Esophagus (tissue), 2 donors: ENCODE measurements at regions not wholly inside any gene's neighbourhood (a gene's known extent, or its start where the extent isn't known, plus 50 kb on each side); places are given as distances from the start of the nearest gene placed in this dataset.

Experiments used
- H3K27ac ChIP-seq, 2 donors: one replicate each; pipeline ENCODE4 v1.5.1; 2013; ENCODE audit warnings: low read depth in 2 of 2, mild to moderate bottlenecking in 2 of 2, inconsistent platforms in 1 of 2, low read length in 1 of 2, moderate library complexity in 1 of 2
- H3K27me3 ChIP-seq, 2 donors: one replicate each; pipeline ENCODE4 v1.6.1; 2013; ENCODE audit warnings: low read length in 2 of 2, control low read depth in 1 of 2, mild to moderate bottlenecking in 1 of 2; ENCODE audit not compliant: insufficient read depth in 2 of 2, control insufficient read depth in 1 of 2
- H3K36me3 ChIP-seq, 2 donors: one replicate each; pipeline ENCODE4 v1.6.1; 2013; ENCODE audit warnings: low read length in 1 of 2; ENCODE audit not compliant: control insufficient read depth in 2 of 2, insufficient read depth in 2 of 2
- H3K4me1 ChIP-seq, 2 donors: one replicate each; pipeline ENCODE4 v1.6.1; 2013; ENCODE audit warnings: low read length in 1 of 2; ENCODE audit not compliant: control insufficient read depth in 2 of 2, insufficient read depth in 2 of 2
- H3K4me3 ChIP-seq, 2 donors: one replicate each; pipeline ENCODE4 v1.5.1; 2013; ENCODE audit warnings: low read length in 2 of 2, mild to moderate bottlenecking in 2 of 2, low read depth in 1 of 2, moderate library complexity in 1 of 2
- H3K9me3 ChIP-seq, 2 donors: one replicate each; pipeline ENCODE4 v1.6.1; 2013; ENCODE audit warnings: mild to moderate bottlenecking in 2 of 2, low read depth in 1 of 2, low read length in 1 of 2, moderate library complexity in 1 of 2; ENCODE audit not compliant: control insufficient read depth in 2 of 2, insufficient read depth in 1 of 2
- WGBS, 2 donors: extraction: QIAGEN DNeasy Blood & Tissue Kit; methylation state at CpG; one replicate each; pipeline ENCODE4 v1.1.7; 2013; 5-methylcytosine and 5-hydroxymethylcytosine counted together
- donor health status: healthy with polysubstance abuse.
- donor health status: Bipolar disorder and iron deficiency.

DNA sequence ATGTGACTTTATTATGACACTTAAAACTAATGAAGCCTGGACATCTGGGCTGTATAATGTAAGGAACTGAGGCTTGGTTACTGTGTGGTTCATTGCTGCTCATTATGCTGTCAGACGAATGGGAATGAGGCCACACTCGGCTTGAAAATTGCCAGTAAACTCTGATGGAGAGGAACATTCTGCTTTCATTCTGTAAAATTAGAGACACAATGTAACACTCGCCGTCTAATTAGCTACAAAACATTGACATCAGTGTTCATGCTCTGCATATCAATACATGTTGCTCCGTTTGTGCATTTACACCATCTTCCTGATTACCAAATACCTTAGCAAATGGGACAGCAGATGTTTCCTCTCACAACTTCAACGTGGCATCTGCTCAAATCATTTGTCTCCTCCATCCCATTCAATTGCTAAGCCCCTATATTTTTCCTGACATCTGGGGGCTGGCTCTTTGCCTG lies 133.0 kb downstream of the SLC28A3 start:
- Histone ChIP-seq H3K4me3 (no peak overlapping the region), H3K27me3 (no peaks in the 10 kb centered on the region), H3K4me1 (no peaks in the 10 kb centered on the region), H3K36me3 (no peaks in the 10 kb centered on the region), H3K27ac (no peak overlapping the region), H3K9me3 (no peaks in the 10 kb centered on the region)
- 54 to 59% methylated on average over 6 of the region's 6 CpGs for WGBS, 2 donors

DNA sequence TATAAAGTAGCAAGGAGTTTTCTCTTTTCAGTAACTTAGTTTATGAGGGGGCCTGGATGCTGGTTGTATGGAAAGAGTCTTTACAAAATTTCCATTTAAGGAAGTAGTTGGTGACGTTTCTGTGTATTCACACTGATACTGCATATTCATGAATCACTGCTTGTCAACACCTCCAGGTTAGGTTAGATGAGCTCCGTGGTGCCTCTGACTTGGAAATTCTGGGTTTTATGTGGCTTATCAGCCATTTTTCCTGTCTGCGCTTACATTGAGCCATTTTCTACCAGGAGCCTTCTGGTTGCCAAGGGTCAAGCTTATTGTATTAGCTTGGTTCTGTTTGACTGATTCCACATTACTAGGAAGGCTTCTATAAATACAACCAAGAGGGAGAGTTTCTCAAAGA lies 128.3 kb downstream of the SLC28A3 start:
- Histone ChIP-seq H3K27ac (no peak overlapping the region), H3K36me3 (no peaks in the 10 kb centered on the region), H3K9me3 (no peaks in the 10 kb centered on the region), H3K4me3 (no peak overlapping the region), H3K4me1 (no peaks in the 10 kb centered on the region), H3K27me3 (no peaks in the 10 kb centered on the region)
- 73 to 77% methylated on average over 3 of the region's 3 CpGs for WGBS, 2 donors

DNA sequence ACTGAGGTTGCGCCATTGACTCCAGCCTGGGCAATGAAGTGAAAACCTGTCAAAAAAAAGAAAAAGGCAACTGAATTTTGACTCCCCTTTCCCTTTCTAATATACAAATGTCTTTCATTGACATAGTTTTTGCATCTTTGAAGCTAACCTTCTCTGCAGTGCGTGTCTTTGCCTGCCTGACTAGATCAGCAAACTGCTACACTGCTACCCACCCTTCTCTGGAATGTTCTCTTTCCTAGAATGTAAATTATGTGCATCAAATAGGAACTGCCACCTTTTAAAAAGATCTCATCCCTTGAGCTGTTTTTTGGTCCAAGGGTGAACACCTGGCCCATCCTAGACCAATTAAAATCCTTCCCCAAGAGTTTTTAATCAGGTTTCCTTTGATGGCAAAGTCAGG lies 127.6 kb downstream of the SLC28A3 start:
- Histone ChIP-seq H3K27ac (no peak overlapping the region), H3K4me3 (no peak overlapping the region), H3K9me3 (no peaks in the 10 kb centered on the region), H3K4me1 (no peaks in the 10 kb centered on the region), H3K27me3 (no peaks in the 10 kb centered on the region), H3K36me3 (no peaks in the 10 kb centered on the region)
- whole genome bisulfite sequencing, 2 donors, result 75 to 92% methylated on average over 2 of the region's 2 CpGs

DNA sequence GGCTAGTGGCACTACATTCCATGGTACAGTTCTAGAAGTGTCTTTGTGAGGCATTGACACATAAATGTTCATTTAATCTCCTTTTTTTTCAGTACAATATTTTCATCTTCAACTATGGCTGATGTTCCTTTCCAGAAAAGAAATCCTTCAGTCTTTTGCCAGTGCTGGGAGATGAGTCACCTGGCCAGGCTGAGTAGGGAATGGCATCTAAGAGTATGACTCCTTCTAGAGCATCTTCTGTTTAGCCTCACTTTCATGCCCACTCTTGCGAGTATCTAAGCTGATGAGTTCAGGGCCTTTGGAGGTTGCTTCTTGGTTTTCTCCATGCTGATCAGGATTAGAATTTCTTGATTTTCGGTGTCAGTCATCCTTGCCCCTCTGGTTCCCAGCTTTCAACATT lies 124.4 kb downstream of the SLC28A3 start:
- H3K36me3 ChIP-seq, result no peaks in the 10 kb centered on the region
- whole genome bisulfite sequencing, 2 donors, result 88 to 89% methylated on average over 2 of the region's 2 CpGs
- no peak overlapping the region for H3K4me3 ChIP-seq
- H3K27me3 ChIP-seq, result no peaks in the 10 kb centered on the region
- H3K27ac ChIP-seq, result no peak overlapping the region
- no peaks in the 10 kb centered on the region for H3K4me1 ChIP-seq
- H3K9me3 ChIP-seq, result no peaks in the 10 kb centered on the region

DNA sequence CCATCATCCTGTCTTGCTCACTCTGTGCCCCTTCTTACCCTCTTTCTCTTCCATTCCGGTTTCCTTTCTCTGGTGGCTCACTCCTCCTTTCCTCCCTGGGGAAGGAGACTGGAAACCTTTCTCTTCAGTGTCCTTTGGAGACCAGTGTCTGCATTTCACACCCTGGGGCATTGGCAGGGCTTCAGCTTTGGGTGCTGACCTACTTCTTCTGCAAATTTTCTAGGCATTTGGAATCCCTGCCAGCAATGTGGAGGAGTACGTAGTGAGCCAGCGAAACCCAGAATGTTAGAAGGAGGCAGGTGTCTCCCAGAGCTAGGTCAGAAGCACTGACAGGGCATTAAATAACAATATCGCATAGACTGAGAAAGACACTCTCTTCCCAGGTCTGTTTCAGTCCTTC lies 122.2 kb downstream of the SLC28A3 start:
- no peak overlapping the region for H3K27ac ChIP-seq
- H3K9me3 ChIP-seq, result no peaks in the 10 kb centered on the region
- no peak overlapping the region for H3K4me3 ChIP-seq
- no peaks in the 10 kb centered on the region for H3K27me3 ChIP-seq
- H3K36me3 ChIP-seq, result no peaks in the 10 kb centered on the region
- H3K4me1 ChIP-seq, result no peaks in the 10 kb centered on the region
- 65 to 71% methylated on average over 4 of the region's 4 CpGs for WGBS, 2 donors

DNA sequence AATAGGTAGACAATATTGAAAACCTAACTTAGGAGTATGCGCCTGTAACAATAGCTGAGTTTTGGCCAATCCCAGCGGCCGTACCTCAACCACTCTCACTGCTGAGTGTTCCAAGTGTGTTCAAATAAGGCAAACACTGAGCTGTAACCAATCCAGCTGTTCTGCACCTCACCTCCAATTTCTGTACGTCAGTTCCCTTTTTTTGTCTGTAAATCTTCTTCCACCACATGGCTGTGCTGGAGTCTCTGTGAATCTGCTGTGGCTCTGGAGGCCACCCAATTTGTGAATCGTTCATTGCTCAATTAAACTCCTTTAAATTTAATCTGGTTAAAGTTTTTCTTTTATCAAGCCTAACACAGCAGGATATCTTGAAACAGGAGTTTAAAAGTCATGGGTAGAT lies 116.3 kb downstream of the SLC28A3 start:
- Histone ChIP-seq H3K36me3 (no peaks in the 10 kb centered on the region), H3K9me3 (no peaks in the 10 kb centered on the region), H3K4me3 (no peak overlapping the region), H3K27me3 (no peaks in the 10 kb centered on the region), H3K27ac (no peak overlapping the region), H3K4me1 (no peaks in the 10 kb centered on the region)
- 63 to 67% methylated on average over 5 of the region's 5 CpGs for WGBS, 2 donors
